Activated naive CD4-positive, alpha-beta T cell treated with anti-CD3 and anti-CD28 coated beads for 36 hours (primary cell): ENCODE measurements at regions not wholly inside any gene's neighbourhood (a gene's known extent, or its start where the extent isn't known, plus 50 kb on each side); places are given as distances from the start of the nearest gene placed in this dataset.
"Not testable (repeated sequence)": the region's sequence is repeated elsewhere in the genome, so short reads cannot be mapped to it uniquely, and the experiment has no call there.

Experiments
- CTCF ChIA-PET: fragments of 350-600 bp; sonication (Branson Sonifier 250); formaldehyde crosslinking; loops from one replicate; lab custom pipeline; 2021; ENCODE audit warnings: antibody characterized with exemption; lab: Charles Lee
- DNase-seq: peaks from one replicate; pipeline ENCODE4 v3.0.0-alpha.2; 2020
- H3K27ac Mint-ChIP-seq: one replicate; pipeline ENCODE4 v1.8.0; 2021; ENCODE audit warnings: mild to moderate bottlenecking, mixed read lengths
- H3K27me3 Mint-ChIP-seq: one replicate; pipeline ENCODE4 v1.8.0; 2021; ENCODE audit warnings: low read depth, mixed read lengths
- H3K36me3 Mint-ChIP-seq: one replicate; pipeline ENCODE4 v1.8.0; 2021; ENCODE audit warnings: low read depth, mixed read lengths
- H3K4me1 Mint-ChIP-seq: one replicate; pipeline ENCODE4 v1.8.0; 2021; ENCODE audit warnings: low read depth, mixed read lengths
- H3K4me3 Mint-ChIP-seq: one replicate; pipeline ENCODE4 v1.8.0; 2021; ENCODE audit warnings: mild to moderate bottlenecking, moderate library complexity, mixed read lengths
- H3K9me3 Mint-ChIP-seq: one replicate; pipeline ENCODE4 v1.8.0; 2021; ENCODE audit warnings: mixed read lengths
- intact Hi-C: fragments of 100-400 bp; cut with micrococcal nuclease; formaldehyde crosslinking; loops from one replicate; pipeline ENCODE4 v1.15.1; 2023

DNA sequence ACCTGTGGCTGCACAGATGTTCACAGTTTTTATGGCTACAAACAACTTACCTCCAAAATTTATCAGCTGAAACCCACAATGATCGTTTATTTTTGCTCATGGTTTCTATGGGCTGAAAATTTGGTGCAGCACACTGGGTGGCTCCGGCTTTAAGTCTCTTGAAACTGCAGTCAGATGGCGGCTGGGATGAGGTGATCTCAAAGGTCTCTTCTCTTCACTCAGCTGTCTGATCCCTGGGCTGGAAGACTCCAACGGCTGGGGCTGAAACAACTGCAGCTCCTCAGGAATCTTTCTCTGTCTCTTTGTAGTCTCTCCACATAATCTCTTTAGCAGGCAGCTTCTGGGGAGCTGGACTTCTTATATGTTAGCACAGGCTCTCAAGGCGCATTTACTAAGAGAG lies 117.3 kb upstream of the FAT3 start:
- intact Hi-C loops, result no loop called here
- Mint-ChIP-seq H3K27me3 (no peaks in the 10 kb centered on the region), H3K4me3 (no peak overlapping the region), H3K9me3 (peaks cover 8% of the 10 kb centered on the region), H3K36me3 (no peaks in the 10 kb centered on the region), H3K27ac (no peak overlapping the region), H3K4me1 (no peaks in the 10 kb centered on the region)
- CTCF ChIA-PET, result no interaction called here
- no peak for DNase-seq

DNA sequence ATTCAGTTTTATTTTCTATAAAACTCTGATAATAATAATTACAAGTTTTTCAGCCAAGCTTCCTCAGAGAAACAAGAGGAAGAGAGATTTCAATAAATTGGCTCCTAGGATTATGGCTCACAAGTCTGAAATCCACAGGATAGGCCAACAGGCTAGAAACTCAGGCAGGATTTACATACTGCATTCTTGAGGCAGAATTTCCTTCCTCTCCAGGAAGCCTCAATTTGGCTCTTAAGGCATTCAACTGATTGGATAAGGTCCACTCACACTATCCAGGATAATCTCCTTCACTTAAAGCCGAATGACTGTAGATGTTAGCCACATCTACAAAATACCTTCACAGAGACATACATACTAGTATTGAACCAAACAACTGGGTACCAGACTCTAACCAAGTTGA lies 120.3 kb upstream of the FAT3 start:
- Mint-ChIP-seq H3K27ac (no peak overlapping the region), H3K4me1 (no peaks in the 10 kb centered on the region), H3K4me3 (no peak overlapping the region), H3K36me3 (no peaks in the 10 kb centered on the region), H3K9me3 (peaks cover 2% of the 10 kb centered on the region), H3K27me3 (no peaks in the 10 kb centered on the region)
- no peak for DNase-seq
- intact Hi-C loops, result no loop called here
- CTCF ChIA-PET, result no interaction called here

DNA sequence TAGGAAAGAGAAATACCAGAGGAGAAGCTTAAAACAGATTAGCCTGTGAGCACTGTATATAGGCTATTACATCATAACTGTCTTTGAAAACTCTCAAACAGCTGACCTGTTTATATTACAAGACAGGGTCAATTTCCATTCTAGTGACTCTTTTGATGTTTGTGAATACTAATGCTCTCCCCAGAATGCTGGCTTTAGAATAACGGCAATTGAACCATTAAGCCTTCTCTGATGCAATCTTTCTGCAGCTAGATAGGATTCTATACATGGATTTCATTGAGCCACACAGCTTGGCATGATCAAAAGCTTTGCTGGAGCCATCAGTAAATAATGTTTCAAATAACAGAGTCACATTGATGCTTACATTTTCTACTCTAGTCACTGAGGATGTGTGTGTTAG lies 122.7 kb upstream of the FAT3 start:
- Mint-ChIP-seq H3K4me3 (no peak overlapping the region), H3K9me3 (peaks cover 3% of the 10 kb centered on the region), H3K4me1 (no peaks in the 10 kb centered on the region), H3K27me3 (no peaks in the 10 kb centered on the region), H3K36me3 (no peaks in the 10 kb centered on the region), H3K27ac (no peak overlapping the region)
- CTCF ChIA-PET, result no interaction called here
- intact Hi-C loops, result no loop called here
- no peak for DNase-seq

DNA sequence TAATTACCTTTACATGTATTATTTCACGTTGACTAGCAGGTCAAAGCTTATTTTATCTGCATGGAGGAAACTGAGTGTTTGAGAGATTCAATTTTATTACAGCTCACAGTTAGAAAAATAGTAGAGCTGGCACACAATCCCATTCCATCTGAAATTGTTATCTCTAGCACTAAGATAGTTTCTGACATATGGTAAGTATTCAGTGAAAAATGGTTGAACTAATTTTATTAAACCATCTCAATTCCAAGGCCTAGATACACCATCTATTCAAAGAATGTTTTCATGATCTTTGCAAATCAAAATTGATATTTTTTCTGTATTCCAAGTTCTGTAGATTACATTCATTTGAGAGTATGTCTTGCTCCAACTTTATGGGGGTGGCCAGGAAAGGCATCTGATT lies 125.4 kb upstream of the FAT3 start:
- peaks cover 6% of the 10 kb centered on the region for H3K9me3 Mint-ChIP-seq
- no peak overlapping the region for H3K4me3 Mint-ChIP-seq
- CTCF ChIA-PET, result no interaction called here
- intact Hi-C loops, result no loop called here
- no peaks in the 10 kb centered on the region for H3K36me3 Mint-ChIP-seq
- no peak overlapping the region for H3K27ac Mint-ChIP-seq
- no peak for DNase-seq
- no peaks in the 10 kb centered on the region for H3K4me1 Mint-ChIP-seq
- no peaks in the 10 kb centered on the region for H3K27me3 Mint-ChIP-seq

DNA sequence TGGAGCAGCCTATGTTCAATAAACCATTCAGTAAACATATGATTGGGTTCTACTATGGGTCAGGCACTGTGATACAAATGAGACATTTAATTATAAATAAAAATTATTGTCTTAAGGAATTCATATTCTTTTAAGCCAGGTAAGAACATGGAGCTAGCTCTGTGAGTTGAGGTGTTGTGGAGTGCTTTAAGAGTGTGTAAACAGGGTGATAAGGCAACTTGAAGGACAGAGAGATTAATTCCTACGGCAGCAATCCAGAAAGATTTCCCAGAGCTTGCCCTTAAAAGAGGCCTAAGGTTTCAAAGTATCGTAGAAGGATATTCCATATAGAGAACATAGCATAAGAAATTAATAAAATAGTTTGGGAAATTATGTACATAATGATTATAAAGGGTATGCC lies 126.4 kb upstream of the FAT3 start:
- H3K36me3 Mint-ChIP-seq, result no peaks in the 10 kb centered on the region
- H3K4me3 Mint-ChIP-seq, result no peak overlapping the region
- no peaks in the 10 kb centered on the region for H3K4me1 Mint-ChIP-seq
- no peak overlapping the region for H3K27ac Mint-ChIP-seq
- CTCF ChIA-PET, result no interaction called here
- DNase-seq, result no peak
- H3K27me3 Mint-ChIP-seq, result no peaks in the 10 kb centered on the region
- H3K9me3 Mint-ChIP-seq, result peaks cover 6% of the 10 kb centered on the region
- intact Hi-C loops, result no loop called here

DNA sequence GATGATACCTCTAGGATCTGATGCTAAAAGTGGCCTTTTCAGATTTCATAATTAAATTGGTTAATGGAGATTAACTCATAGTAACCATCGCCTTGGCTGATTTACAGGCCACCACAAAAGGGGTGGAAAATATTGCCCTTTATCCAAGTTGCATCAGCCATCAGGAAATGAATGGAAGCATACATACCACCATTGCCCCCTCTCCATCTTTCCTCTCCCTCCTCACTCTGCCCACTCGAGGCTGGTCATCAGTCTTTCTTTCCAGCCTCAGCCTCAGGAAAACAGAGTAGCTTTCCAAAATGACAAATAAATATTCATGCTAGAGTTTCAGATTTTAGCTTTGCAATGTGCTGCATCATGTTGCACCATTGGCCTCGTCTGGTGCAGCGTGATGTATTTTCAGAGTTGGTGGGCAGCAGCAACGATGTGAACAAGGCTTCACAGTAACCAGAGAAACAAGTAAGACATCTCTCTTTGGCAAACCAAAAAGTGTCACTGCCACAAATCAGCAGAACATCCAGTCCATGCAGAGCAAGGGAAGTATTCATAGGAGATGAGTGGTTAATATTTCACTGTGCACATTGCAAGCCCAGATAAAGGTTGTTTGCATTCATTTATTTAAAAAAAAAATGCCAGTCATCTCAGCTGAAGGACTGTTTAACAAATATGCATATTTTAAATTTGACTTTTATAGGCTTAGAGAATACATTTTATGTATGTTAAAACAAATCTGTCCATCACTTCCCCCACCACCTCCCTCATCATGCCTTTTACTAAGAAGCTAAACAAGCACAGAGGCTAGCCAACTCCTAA lies 136.7 kb upstream of the FAT3 start:
- no peak overlapping the region for H3K4me3 Mint-ChIP-seq
- no peaks in the 10 kb centered on the region for H3K36me3 Mint-ChIP-seq
- no peak overlapping the region for H3K27ac Mint-ChIP-seq
- DNase-seq, result no peak
- peaks cover 11% of the 10 kb centered on the region for H3K9me3 Mint-ChIP-seq
- no peaks in the 10 kb centered on the region for H3K27me3 Mint-ChIP-seq
- CTCF ChIA-PET, result no interaction called here
- H3K4me1 Mint-ChIP-seq, result no peaks in the 10 kb centered on the region
- intact Hi-C loops, result no loop called here

DNA sequence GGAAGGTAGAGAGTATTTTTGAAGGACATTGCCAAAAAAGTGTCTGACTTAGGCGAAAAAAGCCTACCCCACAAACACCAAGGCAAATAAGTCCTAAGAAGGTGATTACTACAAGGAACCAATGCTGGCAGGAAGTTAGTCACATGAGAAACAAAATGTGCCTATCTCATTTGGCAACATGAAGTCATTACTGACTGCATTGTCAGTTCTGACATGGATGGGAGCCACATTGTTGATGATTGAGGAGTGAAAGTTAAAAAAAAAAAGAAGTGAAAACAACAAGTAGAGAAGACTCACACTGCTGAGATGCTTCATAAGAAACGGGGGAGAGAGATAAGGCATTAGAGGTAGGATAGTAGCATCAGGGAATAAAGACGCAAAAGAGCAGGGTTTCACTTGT lies 141.5 kb upstream of the FAT3 start:
- Mint-ChIP-seq H3K27ac (no peak overlapping the region), H3K4me1 (no peaks in the 10 kb centered on the region), H3K36me3 (no peaks in the 10 kb centered on the region), H3K4me3 (no peak overlapping the region), H3K27me3 (no peaks in the 10 kb centered on the region), H3K9me3 (peaks cover 13% of the 10 kb centered on the region)
- intact Hi-C loops, result no loop called here
- CTCF ChIA-PET, result no interaction called here
- DNase-seq, result no peak

DNA sequence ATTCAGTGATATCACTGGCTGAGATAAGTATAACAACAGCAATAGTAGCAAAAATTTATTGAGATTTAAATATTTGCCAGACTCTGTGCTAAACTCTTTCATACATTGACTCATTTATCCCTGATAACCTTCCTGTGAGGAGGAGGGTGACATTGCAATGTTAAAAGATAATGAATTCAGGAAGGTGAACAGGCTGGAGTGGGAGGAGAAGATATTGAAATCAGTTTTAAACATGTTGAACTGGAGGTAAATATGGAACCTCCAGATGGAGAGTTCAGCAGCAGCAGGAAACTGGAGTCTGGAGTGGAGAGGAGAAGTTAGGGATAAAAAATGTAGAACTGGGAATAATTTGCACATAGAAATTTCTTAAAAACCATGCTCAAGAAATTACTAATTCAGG lies 142.0 kb upstream of the FAT3 start:
- CTCF ChIA-PET, result no interaction called here

DNA sequence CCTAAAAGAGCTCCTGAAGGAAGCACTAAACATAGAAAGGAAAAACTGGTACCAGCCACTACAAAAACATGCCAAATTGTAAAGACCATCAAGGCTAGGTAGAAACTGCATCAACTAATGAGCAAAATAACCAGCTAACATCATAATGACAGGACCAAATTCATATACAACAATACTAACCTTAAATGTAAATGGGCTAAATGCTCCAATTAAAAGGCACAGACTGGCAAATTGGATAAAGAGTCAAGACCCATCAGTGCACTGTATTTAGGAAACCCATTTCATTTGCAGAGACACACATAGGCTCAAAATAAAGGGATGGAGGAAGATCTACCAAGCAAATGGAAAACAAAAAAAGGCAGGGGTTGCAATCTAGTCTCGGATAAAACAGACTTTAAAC lies 150.1 kb upstream of the FAT3 start:
- H3K27ac Mint-ChIP-seq, H3K36me3 Mint-ChIP-seq, H3K4me3 Mint-ChIP-seq, H3K27me3 Mint-ChIP-seq, DNase-seq, intact Hi-C loops, CTCF ChIA-PET, H3K4me1 Mint-ChIP-seq: not testable (repeated sequence)
- H3K9me3 Mint-ChIP-seq, result peaks cover 21% of the 10 kb centered on the region

More for the DNA sequence above, 142.0 kb upstream of the FAT3 start:
- Mint-ChIP-seq H3K9me3 (peaks cover 11% of the 10 kb centered on the region), H3K4me3 (no peak overlapping the region), H3K36me3 (no peaks in the 10 kb centered on the region), H3K27ac (no peak overlapping the region), H3K27me3 (no peaks in the 10 kb centered on the region), H3K4me1 (no peaks in the 10 kb centered on the region)
- DNase-seq, result no peak
- intact Hi-C loops, result no loop called here

DNA sequence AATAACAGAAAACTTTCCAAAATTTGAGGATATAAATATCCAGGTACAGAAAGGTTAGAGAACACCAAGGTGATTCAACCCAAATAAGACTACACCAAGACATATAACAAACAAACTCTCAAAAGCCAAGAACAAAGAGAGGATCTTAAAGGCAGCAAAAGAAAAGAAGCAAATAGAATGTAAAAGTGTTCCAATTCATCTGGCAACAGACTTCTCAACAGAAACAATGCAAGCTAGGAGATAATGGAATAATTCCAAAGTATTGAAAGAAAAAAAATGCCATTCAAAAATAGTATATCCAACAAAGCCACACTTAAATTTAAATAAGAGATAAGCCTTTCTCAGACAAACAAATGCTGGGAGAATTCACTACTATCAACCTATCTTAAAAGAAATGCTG lies 153.0 kb upstream of the FAT3 start:
- CTCF ChIA-PET, result no interaction called here
- intact Hi-C loops, result no loop called here
- no peak for DNase-seq
- H3K27ac Mint-ChIP-seq, result no peak overlapping the region
- no peaks in the 10 kb centered on the region for H3K27me3 Mint-ChIP-seq
- H3K4me3 Mint-ChIP-seq, result no peak overlapping the region
- no peaks in the 10 kb centered on the region for H3K4me1 Mint-ChIP-seq
- peaks cover 21% of the 10 kb centered on the region for H3K9me3 Mint-ChIP-seq
- H3K36me3 Mint-ChIP-seq, result peaks cover 2% of the 10 kb centered on the region

DNA sequence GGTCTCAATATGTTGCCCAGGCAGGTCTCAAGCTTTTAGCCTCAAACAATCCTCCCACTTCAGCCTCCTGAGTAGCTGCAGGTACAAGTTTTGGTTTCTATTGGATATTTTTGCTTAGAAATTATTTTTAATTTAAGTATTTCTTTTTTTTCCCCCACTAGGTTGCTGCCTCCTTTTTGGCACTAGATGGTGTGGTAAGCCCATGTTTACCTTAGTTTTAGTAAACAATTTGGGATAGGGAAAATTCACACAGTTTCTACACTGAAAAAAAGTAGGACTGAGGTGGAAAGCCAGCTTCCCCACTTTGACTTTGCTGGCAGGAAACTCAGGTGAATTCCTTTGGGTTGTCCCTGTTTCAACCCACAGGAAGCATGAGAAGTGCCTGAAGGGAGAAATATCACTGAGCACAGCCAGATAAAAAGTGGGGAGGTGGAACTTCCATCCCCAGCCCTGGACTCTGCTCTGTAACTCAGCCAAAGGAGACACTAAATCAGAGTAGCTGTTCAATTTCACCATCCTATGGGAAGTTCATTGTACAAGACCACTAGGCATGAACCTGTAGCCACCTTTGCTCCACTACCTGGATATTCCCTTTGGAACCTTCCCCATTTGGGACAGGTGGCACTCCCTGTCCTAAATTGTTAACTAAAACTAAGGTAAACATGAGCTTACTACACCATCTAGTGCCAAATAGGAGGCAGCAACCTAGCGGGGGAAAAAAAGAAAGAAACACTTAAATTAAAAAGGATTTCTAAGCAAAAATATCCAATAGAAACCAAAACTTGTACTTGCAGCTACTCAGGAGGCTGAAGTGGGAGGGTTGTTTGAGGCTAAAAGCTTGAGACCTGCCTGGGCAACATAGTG lies 154.4 kb upstream of the FAT3 start:
- peaks cover 17% of the 10 kb centered on the region for H3K9me3 Mint-ChIP-seq
- intact Hi-C loops, result no loop called here
- H3K27ac Mint-ChIP-seq, result no peak overlapping the region
- no peak overlapping the region for H3K4me3 Mint-ChIP-seq
- no peaks in the 10 kb centered on the region for H3K27me3 Mint-ChIP-seq
- H3K4me1 Mint-ChIP-seq, result no peaks in the 10 kb centered on the region
- H3K36me3 Mint-ChIP-seq, result peaks cover 2% of the 10 kb centered on the region
- DNase-seq, result no peak
- CTCF ChIA-PET, result interaction anchor here (0.6 kb wide), 1 partner anchor 507 kb away, joined by 3 read pairs; no protein-coding TSS in a partner anchor

DNA sequence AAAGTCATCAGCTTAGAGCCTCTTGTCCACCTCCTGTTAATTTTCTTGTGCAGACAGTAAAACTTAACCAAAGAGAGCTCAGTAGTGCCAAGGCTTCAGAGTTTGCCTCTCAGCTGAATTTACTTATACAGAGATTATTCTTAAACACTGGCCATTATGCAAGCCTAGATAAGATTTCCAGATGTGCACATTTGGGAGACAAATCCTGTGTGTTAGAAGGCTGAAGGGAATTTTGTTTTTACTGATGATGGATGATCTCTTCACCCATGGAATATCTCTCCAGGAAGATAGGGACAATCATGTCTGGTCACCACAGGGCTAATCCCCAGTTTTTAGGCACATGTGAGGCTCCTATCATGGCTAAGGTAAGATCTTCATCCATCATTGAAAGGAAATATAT lies 157.6 kb upstream of the FAT3 start:
- CTCF ChIA-PET, result no interaction called here
- Mint-ChIP-seq H3K4me3 (no peak overlapping the region), H3K27me3 (no peaks in the 10 kb centered on the region), H3K36me3 (no peaks in the 10 kb centered on the region), H3K4me1 (no peaks in the 10 kb centered on the region), H3K9me3 (peaks cover 10% of the 10 kb centered on the region), H3K27ac (no peak overlapping the region)
- intact Hi-C loops, result no loop called here
- no peak for DNase-seq
